Suppressor macrophage treated with lipopolysaccharide for 1 hour (primary cell): ENCODE measurements at regions not wholly inside any gene's neighbourhood (a gene's known extent, or its start where the extent isn't known, plus 50 kb on each side); places are given as distances from the start of the nearest gene placed in this dataset.

Source experiments
- DNase-seq, 3 donors: peaks; one replicate each; pipeline ENCODE4 v3.0.0-alpha.2; 2020 to 2022

DNA sequence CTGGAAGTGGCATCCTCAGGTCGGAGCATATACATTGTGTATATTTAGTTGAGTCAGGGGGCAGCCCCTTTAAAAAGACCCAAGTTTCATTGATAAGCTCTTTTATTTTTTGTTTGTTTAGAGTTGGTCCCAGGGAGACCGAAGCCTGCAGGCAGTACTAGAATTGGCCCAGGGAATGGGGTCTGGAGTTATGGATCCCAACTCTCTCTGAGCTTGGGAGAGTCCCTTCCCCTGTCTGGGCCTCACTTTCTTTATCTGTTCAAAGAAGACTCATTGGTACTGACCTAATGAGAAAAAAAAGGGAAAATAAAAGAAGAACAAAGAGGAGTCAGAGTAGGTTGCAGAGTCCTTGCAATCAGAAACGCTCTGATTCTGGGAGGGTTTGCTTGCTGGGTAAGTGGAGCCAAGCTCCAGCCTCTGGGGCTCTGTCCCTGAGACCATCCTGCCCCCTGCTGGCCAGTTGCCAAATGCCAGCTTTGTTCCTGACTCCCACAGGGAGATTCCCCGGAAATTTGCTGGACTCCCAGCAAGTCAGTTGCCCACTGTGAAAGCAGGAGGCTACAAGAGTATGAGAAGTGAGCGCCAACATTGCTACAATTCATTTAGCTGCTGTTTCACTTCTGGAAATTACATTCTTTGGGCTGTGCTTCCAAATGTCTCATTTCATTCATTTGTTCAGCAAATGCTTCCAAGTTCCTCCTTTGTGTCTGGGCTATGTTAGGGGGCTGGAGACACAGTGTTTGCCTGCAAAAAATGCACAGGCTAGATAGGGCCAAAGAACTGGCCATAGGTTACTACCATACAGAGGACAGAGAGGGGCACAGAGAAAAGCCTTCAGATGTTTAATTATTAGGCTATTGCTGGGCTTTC lies 156.2 kb downstream of the MELK start:
- peak; percentile 95 to 96 (median 96) for DNase-seq

DNA sequence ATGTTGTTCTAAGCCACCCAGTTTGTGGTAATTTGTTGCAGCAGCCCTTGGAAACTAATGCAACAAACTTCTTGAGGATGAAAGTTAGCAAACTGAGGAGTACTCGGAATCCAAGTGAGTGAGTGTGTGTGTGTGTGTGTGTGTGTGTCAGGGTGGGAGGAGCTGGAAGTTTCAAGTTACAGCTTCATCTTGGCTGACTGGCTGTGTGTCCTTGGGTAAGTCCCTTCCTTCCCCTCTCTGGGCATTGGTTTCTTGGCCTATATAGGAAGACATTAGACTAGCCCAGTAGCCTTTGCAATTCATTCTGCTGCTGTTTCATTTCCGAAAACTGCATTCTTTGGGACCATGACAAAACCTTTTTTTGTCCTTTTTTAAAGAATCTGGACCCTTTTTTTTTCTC lies 157.2 kb downstream of the MELK start:
- DNase-seq, result peak; percentile 41 to 60 (median 56)

GRCh38 chr9:36730414-36730813 lies 157.7 kb downstream of the MELK start:
- DNase-seq, result peak; percentile 37 to 68 (median 45)

DNA sequence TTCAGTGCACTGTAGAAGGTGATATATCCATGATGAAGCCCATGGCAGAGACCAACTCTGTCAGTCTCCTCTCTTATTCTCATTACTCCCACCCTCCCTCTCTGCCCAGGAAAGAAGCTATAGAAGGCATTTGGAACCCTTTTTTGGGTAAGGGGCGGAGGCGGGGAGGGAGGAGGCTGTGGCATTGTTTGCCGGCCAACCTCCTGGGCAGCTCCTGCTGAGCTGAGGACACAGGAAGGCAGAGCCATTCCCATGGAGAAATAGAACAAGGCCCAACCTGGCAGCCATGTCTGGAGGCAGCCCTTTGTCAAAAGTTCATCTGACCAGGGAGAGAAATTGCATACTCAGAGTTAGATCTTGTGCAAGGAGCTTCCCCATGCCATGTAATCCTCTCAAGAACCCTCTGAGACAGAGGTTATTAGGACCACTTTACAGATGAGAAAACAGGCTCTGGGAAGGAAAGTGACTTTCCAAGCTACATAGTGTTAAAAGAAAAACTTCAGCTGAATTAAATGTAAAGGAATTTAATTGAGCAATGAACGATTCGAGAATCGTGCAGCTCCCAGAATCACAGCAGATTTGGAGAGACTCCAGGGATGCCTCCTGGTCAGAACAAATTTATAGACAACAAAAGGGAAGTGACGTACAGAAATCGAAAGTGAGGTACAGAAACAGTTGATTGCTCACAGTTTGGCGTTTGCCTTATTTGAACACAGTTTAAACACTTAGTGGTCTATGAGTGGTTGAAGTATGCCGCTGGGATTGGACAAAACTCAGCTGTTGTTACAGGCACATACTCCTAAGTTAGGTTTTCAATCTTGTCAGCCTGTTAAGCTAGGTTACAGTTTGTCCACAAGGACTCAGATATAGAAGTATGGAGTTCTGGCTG lies 158.6 kb downstream of the MELK start:
- DNase-seq, result peak; percentile 87 to 98 (median 93)

DNA sequence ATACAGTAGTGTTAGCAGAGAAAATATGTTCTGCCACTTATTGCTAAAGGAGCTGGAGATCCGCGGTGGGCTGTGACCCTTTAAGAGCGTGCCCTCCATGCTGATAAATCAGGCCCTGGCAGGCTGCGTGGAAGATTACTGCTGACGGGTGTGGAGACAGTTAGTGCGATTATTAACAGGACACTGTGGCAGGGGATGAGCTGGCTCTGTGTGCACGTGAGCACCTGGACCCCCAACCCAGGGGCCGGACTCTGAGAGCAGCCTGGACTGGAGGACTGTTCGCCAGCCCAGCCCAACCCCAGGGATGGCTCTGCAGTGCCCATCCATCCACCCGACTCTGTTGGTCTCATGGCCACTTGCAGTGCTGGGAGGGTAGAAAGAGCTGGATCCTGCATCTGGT lies 162.0 kb downstream of the MELK start:
- DNase-seq, result no peak

GRCh38 chr9:36736648-36737047 lies 164.0 kb downstream of the MELK start:
- no peak for DNase-seq

DNA sequence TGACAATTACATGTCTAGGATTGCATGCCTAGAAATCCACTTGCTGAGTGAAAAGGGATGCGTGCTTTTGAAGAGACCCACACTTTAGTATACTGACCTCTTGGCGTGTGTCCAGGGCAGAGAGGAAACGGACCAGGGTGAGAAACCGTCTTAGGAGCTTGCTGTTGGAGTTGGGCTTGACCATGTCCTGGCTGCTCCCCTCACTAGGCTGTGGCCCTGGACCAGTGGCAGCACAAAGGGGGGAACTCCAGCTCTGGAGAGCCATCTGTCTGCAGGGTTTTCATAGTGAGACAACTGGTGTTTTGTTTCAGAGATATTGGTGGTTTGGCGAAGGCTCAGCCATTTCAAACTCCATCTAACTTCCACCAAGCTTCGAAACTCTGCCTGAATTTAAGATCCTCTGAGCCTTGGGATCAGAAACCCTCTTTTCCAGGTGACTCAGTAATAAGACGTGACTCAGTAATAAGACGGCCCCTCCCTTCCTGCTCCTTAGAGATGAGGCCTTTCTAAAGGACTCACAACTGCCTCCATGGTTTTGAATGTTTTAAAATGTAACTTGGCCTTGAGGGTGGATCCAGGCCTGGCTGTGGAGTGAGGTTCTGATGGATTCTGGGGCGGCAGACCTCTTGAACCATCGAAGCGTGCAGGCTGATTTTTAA lies 165.8 kb downstream of the MELK start:
- DNase-seq, result no peak

DNA sequence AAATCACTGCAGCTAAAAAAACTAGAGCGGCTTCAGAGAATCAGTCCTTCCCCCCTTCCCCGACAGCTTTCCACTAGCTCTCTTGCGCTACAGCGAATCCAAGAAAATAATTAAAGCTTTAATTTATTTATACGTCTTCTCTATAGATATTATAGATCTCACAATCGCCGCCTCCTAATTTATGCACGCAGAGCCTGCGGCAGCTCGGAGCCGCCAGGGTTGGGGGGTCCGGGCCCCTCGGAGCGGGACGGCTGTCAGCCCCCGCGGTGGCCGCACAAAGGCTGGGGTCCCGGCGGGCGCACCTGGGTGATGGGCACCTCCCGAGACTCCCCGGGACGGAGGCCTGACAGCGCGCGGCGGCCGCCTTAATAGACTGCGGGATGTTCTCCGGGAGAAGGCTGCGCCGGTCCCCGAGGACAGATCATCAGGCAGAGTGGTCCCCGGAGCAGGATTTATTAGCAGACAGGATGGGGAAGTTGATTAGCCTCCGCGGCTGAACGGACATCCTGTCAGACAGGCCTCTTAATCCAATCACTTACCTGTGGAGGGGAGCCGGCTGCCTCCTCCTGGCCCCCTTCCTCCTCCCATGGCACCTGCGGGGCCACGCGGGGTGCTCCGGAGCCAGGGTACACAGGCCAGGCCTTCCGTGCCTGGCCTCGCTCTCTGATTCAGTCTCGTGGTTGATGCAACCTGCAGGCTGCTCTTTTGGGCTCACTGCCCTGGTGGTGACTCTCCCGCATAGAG lies 166.8 kb downstream of the MELK start:
- no peak for DNase-seq

DNA sequence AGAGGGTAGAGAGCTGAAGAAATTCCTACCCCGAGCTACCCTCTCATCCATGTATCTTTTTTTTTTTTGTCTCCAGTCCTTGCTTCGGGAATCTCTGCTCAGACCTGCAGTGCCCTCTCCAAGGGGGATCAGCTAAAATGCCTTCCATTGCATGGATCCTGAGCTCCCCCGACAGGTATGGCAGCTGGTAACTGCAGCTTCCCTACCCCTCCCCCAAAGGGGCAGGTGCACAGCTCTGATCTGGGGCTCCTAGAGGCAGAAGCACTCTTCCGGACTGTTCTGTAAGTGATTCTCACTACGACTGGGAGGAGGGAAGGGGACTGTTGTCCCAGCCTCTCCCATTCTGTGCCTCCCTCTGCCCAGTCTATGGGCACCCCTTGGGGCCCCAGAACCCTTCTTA lies 169.6 kb downstream of the MELK start:
- no peak for DNase-seq

- peak in 1 of 3 donors; percentile 22 for DNase-seq
Observed at GRCh38 chr9:36744678-36745077, 172.0 kb downstream of the MELK start.

GRCh38 chr9:36745977-36746376 lies 173.3 kb downstream of the MELK start:
- DNase-seq, result no peak

- DNase-seq, result no peak
Observed at GRCh38 chr9:36746415-36746814, 173.7 kb downstream of the MELK start.

- peak; percentile 36 to 72 (median 54) for DNase-seq
Observed at GRCh38 chr9:36748322-36748899, 175.7 kb downstream of the MELK start.

- DNase-seq, result no peak
Observed at GRCh38 chr9:36749461-36749860, 176.8 kb downstream of the MELK start.

- DNase-seq, result no peak
Observed at GRCh38 chr9:36750630-36751029, 177.9 kb downstream of the MELK start.

DNA sequence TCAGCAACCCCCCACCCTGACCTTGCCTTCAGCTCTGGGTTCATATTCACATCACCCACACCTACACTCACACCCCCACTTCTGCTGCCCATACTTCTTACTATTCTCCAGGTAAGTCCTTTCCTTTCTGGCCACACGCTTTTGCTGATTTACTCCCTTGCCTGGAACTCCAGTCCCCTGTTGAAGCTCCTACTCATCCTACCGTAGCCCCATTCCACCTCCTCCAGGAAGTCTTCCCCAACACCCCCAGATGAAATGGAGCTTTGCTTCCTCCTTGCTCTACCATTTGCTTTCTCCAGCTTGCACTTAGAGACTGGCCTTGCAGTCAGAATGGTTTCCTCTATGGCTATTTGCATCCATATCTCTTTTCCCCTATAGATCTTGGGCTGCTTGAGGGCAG lies 182.3 kb downstream of the MELK start:
- no peak for DNase-seq

GRCh38 chr9:36759141-36759540 lies 186.4 kb downstream of the MELK start:
- no peak for DNase-seq

- DNase-seq, result no peak
Observed at GRCh38 chr9:36759976-36760375, 187.3 kb downstream of the MELK start.

- DNase-seq, result no peak
Observed at GRCh38 chr9:36760667-36761420, 188.1 kb downstream of the MELK start.

DNA sequence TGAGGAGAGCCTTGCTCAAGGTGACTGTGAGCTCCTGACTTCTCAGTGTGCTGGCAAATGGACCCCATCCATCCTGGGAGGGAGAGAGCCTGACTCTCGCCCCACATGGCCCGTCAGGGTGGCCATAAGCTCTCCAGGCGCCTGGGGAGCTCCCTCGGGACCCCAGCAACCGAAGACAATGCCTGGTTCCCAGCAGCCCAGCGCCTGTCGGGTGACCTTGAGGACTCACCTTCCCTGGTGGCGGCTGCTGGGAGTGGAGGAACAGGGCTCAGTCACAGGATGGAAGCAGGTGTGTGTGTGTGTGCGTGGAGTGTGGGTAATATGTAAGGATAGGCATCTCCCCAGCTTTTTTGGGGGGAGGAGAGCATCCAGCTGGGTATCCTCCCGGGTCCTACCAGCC lies 190.3 kb downstream of the MELK start:
- DNase-seq, result no peak

GRCh38 chr9:36763778-36764177 lies 191.1 kb downstream of the MELK start:
- DNase-seq, result no peak
